H1 (cell line): ENCODE measurements at regions not wholly inside any gene's neighbourhood (a gene's known extent, or its start where the extent isn't known, plus 50 kb on each side); places are given as distances from the start of the nearest gene placed in this dataset.
"Not testable (repeated sequence)": the region's sequence is repeated elsewhere in the genome, so short reads cannot be mapped to it uniquely, and the experiment has no call there.

Experiments
- CTCF ChIA-PET: fragments of 300-600 bp; sonication (Branson Sonifier 250); formaldehyde crosslinking; loops from one replicate; lab custom pipeline; 2021; ENCODE audit not compliant: partially characterized antibody; lab: Charles Lee
- POLR2A ChIA-PET: fragments of 300-600 bp; sonication (Branson Sonifier 250); formaldehyde crosslinking; loops from one replicate; lab custom pipeline; 2021; ENCODE audit warnings: inconsistent platforms; ENCODE audit not compliant: partially characterized antibody; lab: Charles Lee
- DNase-seq, 2 experiments: peaks; one replicate each; pipeline versions ENCODE4 v3.0.0 to v3.0.0-alpha.2; 2010 to 2022; ENCODE audit warnings: low spot score in 2 of 2, low read depth in 1 of 2, mixed read lengths in 1 of 2
- FAIRE-seq: peaks from 2 replicates; lab custom pipeline; 2011; peaks lifted over from hg19 to GRCh38; lab: Jason Lieb, UNC
- H2AFZ ChIP-seq: 2 replicates; pipeline ENCODE4 v1.8.1; 2012; ENCODE audit warnings: low read length, inconsistent platforms
- H2AK5ac ChIP-seq: 2 replicates; pipeline ENCODE4 v1.6.1; 2013; ENCODE audit warnings: low read depth, low read length
- H2BK120ac ChIP-seq: replicated peaks from 2 replicates; pipeline ENCODE3; 2013; ENCODE audit warnings: low read depth, low read length, inconsistent platforms
- H2BK12ac ChIP-seq: 2 replicates; pipeline ENCODE4 v1.6.1; 2013; ENCODE audit warnings: low read depth, low read length
- H2BK15ac ChIP-seq: 2 replicates; pipeline ENCODE4 v1.6.1; 2013; ENCODE audit warnings: low read length
- H2BK20ac ChIP-seq: 2 replicates; pipeline ENCODE4 v1.6.1; 2013; ENCODE audit warnings: low read length
- H2BK5ac ChIP-seq: 2 replicates; pipeline ENCODE4 v1.6.1; 2013; ENCODE audit warnings: low read depth, low read length
- H3K14ac ChIP-seq: 2 replicates; pipeline ENCODE4 v1.6.1; 2013; ENCODE audit warnings: inconsistent platforms; ENCODE audit not compliant: insufficient read length
- H3K18ac ChIP-seq: 2 replicates; pipeline ENCODE4 v1.6.1; 2013; ENCODE audit warnings: low read length; ENCODE audit errors: extremely low read depth
- H3K23ac ChIP-seq: 2 replicates; pipeline ENCODE4 v1.6.1; 2013; ENCODE audit warnings: inconsistent platforms; ENCODE audit not compliant: insufficient read length
- H3K23me2 ChIP-seq: 2 replicates; pipeline ENCODE4 v1.6.1; 2013; ENCODE audit warnings: low read depth, low read length
- H3K27ac ChIP-seq: 2 replicates; pipeline ENCODE4 v1.6.1; 2011; ENCODE audit warnings: low read depth, low read length, inconsistent platforms
- H3K27me3 ChIP-seq, 4 experiments: replicated peaks in 1 of 4; 1 replicate in 1 of 4; 2 replicates in 3 of 4; pipeline versions ENCODE4 v1.6.1 to v1.8.1; 2011 to 2013; ENCODE audit warnings: low read length in 3 of 4, mild to moderate bottlenecking in 3 of 4, inconsistent platforms in 2 of 4, mixed read lengths in 2 of 4, moderate library complexity in 1 of 4; ENCODE audit not compliant: control insufficient read depth in 3 of 4, insufficient read depth in 3 of 4; ENCODE audit errors: extremely low read depth in 1 of 4
- H3K36me3 ChIP-seq, 4 experiments: 2 replicates each; pipeline versions ENCODE4 v1.6.1 to v1.8.1; 2011 to 2013; ENCODE audit warnings: mild to moderate bottlenecking in 4 of 4, low read length in 3 of 4, moderate library complexity in 2 of 4, control low read depth in 1 of 4, inconsistent platforms in 1 of 4; ENCODE audit not compliant: insufficient read depth in 4 of 4, control insufficient read depth in 2 of 4
- H3K4ac ChIP-seq: replicated peaks from 2 replicates; pipeline ENCODE3; 2013; ENCODE audit warnings: low read length, low read depth, mixed read lengths, inconsistent platforms; ENCODE audit not compliant: insufficient read length
- H3K4me1 ChIP-seq, 4 experiments: replicated peaks in 1 of 4; 1 replicate in 1 of 4; 2 replicates in 3 of 4; pipeline versions ENCODE4 v1.6.1 to v1.8.1; 2011 to 2013; ENCODE audit warnings: low read length in 3 of 4, inconsistent platforms in 2 of 4, mixed read lengths in 1 of 4; ENCODE audit not compliant: insufficient read depth in 4 of 4, control insufficient read depth in 3 of 4
- H3K4me2 ChIP-seq, 2 experiments: 2 replicates each; pipeline versions ENCODE4 v1.6.1 to v1.8.1; 2011 to 2013; ENCODE audit warnings: low read depth in 2 of 2, low read length in 2 of 2, control low read depth in 1 of 2, inconsistent platforms in 1 of 2, mild to moderate bottlenecking in 1 of 2; ENCODE audit not compliant: insufficient read depth in 1 of 2
- H3K4me3 ChIP-seq, 4 experiments: fragments of 200-600, 300-600 bp in 1 of 4; sonication (generic), shearing (Covaris generic), sonication (Bioruptor Twin) in 1 of 4; 2 replicates each; pipeline versions ENCODE4 v1.5.1 to v1.8.1; 2011 to 2016; ENCODE audit warnings: low read length in 4 of 4, low read depth in 3 of 4, control low read depth in 2 of 4, inconsistent platforms in 2 of 4, mild to moderate bottlenecking in 2 of 4, mixed read lengths in 1 of 4, moderate library complexity in 1 of 4; ENCODE audit not compliant: insufficient read depth in 2 of 4; ENCODE audit errors: extremely low read depth in 1 of 4
- H3K56ac ChIP-seq: replicated peaks from 2 replicates; pipeline ENCODE3; 2013; ENCODE audit warnings: low read depth, mild to moderate bottlenecking, mixed read lengths, low read length, inconsistent platforms; ENCODE audit not compliant: insufficient read length
- H3K79me1 ChIP-seq: 2 replicates; pipeline ENCODE4 v1.6.1; 2013; ENCODE audit warnings: low read depth, low read length, control low read depth
- H3K79me2 ChIP-seq, 2 experiments: 2 replicates each; pipeline versions ENCODE4 v1.6.1 to v1.8.1; 2012 to 2013; ENCODE audit warnings: low read length in 2 of 2, mild to moderate bottlenecking in 2 of 2, inconsistent platforms in 1 of 2; ENCODE audit not compliant: insufficient read depth in 2 of 2, control insufficient read depth in 1 of 2
- H3K9ac ChIP-seq, 4 experiments: replicated peaks in 1 of 4; 1 replicate in 1 of 4; 2 replicates in 3 of 4; pipeline versions ENCODE4 v1.6.1 to v1.8.1; 2011 to 2013; ENCODE audit warnings: low read depth in 3 of 4, low read length in 3 of 4, control low read depth in 2 of 4, mild to moderate bottlenecking in 2 of 4, moderate library complexity in 2 of 4, inconsistent platforms in 1 of 4; ENCODE audit errors: extremely low read depth in 1 of 4
- H3K9me3 ChIP-seq, 2 experiments: 2 replicates each; pipeline versions ENCODE4 v1.6.1 to v1.8.1; 2012 to 2013; ENCODE audit warnings: mild to moderate bottlenecking in 2 of 2, moderate library complexity in 2 of 2, control low read depth in 1 of 2, inconsistent platforms in 1 of 2, low read depth in 1 of 2, low read length in 1 of 2, mixed read lengths in 1 of 2; ENCODE audit not compliant: insufficient read depth in 2 of 2
- H4K20me1 ChIP-seq, 2 experiments: replicated peaks in 1 of 2; 2 replicates each; pipeline versions ENCODE3 to v1.8.1; 2011 to 2013; ENCODE audit warnings: inconsistent platforms in 2 of 2, low read length in 2 of 2, mild to moderate bottlenecking in 1 of 2; ENCODE audit not compliant: insufficient read depth in 2 of 2, control insufficient read depth in 1 of 2
- H4K5ac ChIP-seq: 2 replicates; pipeline ENCODE4 v1.6.1; 2013; ENCODE audit warnings: low read length, low read depth, mixed read lengths, inconsistent platforms; ENCODE audit not compliant: insufficient read length
- H4K8ac ChIP-seq: 2 replicates; pipeline ENCODE4 v1.8.0; 2013; ENCODE audit warnings: mild to moderate bottlenecking, moderate library complexity, low read length, inconsistent platforms; ENCODE audit not compliant: insufficient read depth; ENCODE audit errors: extremely low read depth
- H4K91ac ChIP-seq: replicated peaks from 2 replicates; pipeline ENCODE3; 2013; ENCODE audit warnings: low read length, mixed read lengths, inconsistent platforms; ENCODE audit not compliant: insufficient read length
- FOSL1 ChIP-seq: IDR thresholded peaks from 2 replicates; pipeline ENCODE4 v1.6.1; 2011; ENCODE audit warnings: mild to moderate bottlenecking, low read depth, low read length, moderate library complexity; ENCODE audit not compliant: insufficient read depth
- KDM5A ChIP-seq: fragments of 200-600 bp; IDR thresholded peaks from 2 replicates; pipeline ENCODE4 v1.7.1; 2012; ENCODE audit warnings: mild to moderate bottlenecking, low read length, inconsistent platforms, mixed read lengths
- NRF1 ChIP-seq: IDR thresholded peaks from 2 replicates; pipeline ENCODE4 v1.6.1; 2011; ENCODE audit warnings: mild to moderate bottlenecking, low read depth, low read length, improper control_type of control experiment
- SP4 ChIP-seq: IDR thresholded peaks from 2 replicates; pipeline ENCODE4 v1.6.1; 2012; ENCODE audit warnings: low read length, inconsistent platforms
- WGBS, 2 experiments: shearing (Covaris generic) in 1 of 2; methylation state at CpG; one replicate each; pipeline versions ENCODE4 v1.1.6 to v1.1.7; 2013 to 2015; ENCODE audit warnings: low lambda C conversion rate in 2 of 2, mixed read lengths in 2 of 2, inconsistent platforms in 1 of 2, low coverage in 1 of 2, missing lambda C conversion rate in 1 of 2; ENCODE audit not compliant: insufficient replicate concordance in 2 of 2, insufficient coverage in 1 of 2, insufficient read length in 1 of 2; ENCODE audit errors: extremely low coverage in 1 of 2, missing lambda C conversion rate in 1 of 2; 5-methylcytosine and 5-hydroxymethylcytosine counted together

- no peak for TF ChIP-seq KDM5A
- no peak for TF ChIP-seq FOSL1
- TF ChIP-seq NRF1: no peak
- TF ChIP-seq SP4: no peak
Observed at GRCh38 chr4:115470763-115471162, 357.3 kb upstream of the NDST4 start (continued).

GRCh38 chr4:115459301-115459700, 345.9 kb upstream of the NDST4 start:
- POLR2A ChIA-PET, H4K20me1 ChIP-seq, FAIRE-seq, H3K4me3 ChIP-seq, H3K14ac ChIP-seq, H2BK12ac ChIP-seq, H2BK5ac ChIP-seq, H2BK120ac ChIP-seq, H4K91ac ChIP-seq, H3K36me3 ChIP-seq, H3K79me1 ChIP-seq, H3K27ac ChIP-seq, H4K8ac ChIP-seq, H2BK20ac ChIP-seq, H3K9ac ChIP-seq, H2AFZ ChIP-seq, H3K23me2 ChIP-seq, H3K4me2 ChIP-seq, H4K5ac ChIP-seq, H3K79me2 ChIP-seq, H3K9me3 ChIP-seq, H3K4ac ChIP-seq, H3K56ac ChIP-seq, H2AK5ac ChIP-seq, H2BK15ac ChIP-seq, DNase-seq, H3K27me3 ChIP-seq, H3K23ac ChIP-seq, H3K18ac ChIP-seq, H3K4me1 ChIP-seq: not testable (repeated sequence)
- WGBS, 2 experiments: 94% methylated on average over 4 of the region's 4 CpGs; no CpG with 5 or more reads in 1 of the 2 experiments
- CTCF ChIA-PET: interaction anchor here (0.6 kb wide), 1 partner anchor 700 kb away, joined by 4 read pairs; no protein-coding TSS in a partner anchor
